ENCODE measurements at regions not wholly inside any gene's neighbourhood (a gene's known extent, or its start where the extent isn't known, plus 50 kb on each side); places are given as distances from the start of the nearest gene placed in this dataset.

DNA sequence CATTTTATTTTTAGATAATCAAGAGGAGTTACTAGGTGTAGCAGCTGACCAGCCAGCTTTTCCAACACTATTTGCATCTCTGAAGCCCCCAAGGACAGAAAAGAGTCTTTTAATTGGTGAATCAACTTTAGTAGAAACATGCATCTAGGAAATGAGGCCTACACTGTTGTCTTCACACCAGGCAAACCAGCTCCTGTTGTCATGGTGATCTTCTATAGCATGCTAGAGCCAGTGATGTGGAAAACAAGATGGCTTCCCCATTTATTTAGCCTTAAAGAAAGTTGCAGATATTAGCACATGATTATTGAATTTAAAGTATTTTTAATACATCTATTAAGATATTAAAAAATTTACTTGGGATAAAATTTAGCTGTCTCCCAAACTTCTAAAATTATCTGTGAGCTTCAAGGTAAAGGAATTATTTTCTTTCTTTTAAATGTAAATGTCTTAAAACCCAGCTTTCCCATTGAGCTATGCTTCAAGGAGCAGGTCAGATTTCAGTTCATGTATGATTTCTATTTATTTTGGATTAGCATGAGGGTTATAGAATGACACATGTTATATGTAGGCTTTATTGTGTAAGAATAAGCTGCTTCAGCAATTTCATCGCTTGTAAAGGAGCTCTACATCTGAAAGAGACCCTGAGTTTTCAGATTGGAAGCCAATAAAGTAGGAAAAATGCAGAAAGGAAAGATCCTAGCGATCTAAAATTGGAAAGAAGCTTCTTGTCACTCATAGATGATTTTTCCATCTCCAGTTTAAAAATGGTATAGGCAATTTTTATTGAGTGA lies 564.9 kb upstream of the CITED2 start:
- TF ChIP-seq, protein P1, sequence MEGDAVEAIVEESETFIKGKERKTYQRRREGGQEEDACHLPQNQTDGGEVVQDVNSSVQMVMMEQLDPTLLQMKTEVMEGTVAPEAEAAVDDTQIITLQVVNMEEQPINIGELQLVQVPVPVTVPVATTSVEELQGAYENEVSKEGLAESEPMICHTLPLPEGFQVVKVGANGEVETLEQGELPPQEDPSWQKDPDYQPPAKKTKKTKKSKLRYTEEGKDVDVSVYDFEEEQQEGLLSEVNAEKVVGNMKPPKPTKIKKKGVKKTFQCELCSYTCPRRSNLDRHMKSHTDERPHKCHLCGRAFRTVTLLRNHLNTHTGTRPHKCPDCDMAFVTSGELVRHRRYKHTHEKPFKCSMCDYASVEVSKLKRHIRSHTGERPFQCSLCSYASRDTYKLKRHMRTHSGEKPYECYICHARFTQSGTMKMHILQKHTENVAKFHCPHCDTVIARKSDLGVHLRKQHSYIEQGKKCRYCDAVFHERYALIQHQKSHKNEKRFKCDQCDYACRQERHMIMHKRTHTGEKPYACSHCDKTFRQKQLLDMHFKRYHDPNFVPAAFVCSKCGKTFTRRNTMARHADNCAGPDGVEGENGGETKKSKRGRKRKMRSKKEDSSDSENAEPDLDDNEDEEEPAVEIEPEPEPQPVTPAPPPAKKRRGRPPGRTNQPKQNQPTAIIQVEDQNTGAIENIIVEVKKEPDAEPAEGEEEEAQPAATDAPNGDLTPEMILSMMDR (IDR thresholded peaks at IDR 0.05), result no peak
- no peak for TF ChIP-seq EP300 (IDR thresholded peaks at IDR 0.05)
- Histone ChIP-seq H3K27ac (no peak overlapping the region), H3K4me3 (no peak overlapping the region), H3K4me1 (no peaks in the 10 kb centered on the region), H3K9me3 (no peaks in the 10 kb centered on the region), H3K36me3 (no peaks in the 10 kb centered on the region), H3K27me3 (no peaks in the 10 kb centered on the region)
- 83 to 89% methylated on average over 2 of the region's 2 CpGs for WGBS, 2 donors (ENCODE audit: low coverage in 1 of 2)
- ATAC-seq, result no peak

DNA sequence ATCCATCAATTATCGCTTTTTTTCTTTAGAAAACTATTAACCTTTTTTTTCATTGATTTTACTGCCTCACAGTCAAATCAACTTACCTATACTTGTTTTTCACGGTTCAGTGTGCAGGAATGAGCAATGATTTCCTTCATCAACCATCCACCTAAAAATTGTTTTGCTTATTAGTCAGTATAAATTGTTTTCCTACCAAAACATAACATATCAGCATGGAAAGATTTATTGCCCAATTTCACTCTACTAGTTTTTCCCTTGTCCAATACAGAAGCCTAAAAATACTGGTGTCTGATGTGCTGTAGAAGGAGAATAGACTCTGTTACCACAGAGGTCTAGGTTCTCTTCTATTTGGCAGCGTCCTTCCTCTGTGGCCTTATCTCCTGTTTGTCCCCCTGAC lies 558.2 kb upstream of the CITED2 start:
- no peak overlapping the region for H3K27ac ChIP-seq
- TF ChIP-seq, protein P1 (IDR thresholded peaks at IDR 0.05), result no peak
- no peak for TF ChIP-seq EP300 (IDR thresholded peaks at IDR 0.05)
- no peak for TF ChIP-seq POLR2A (IDR thresholded peaks at IDR 0.05)
- no peak for TF ChIP-seq POLR2AphosphoS5 (IDR thresholded peaks at IDR 0.05)
- no peaks in the 10 kb centered on the region for H3K36me3 ChIP-seq
- no peaks in the 10 kb centered on the region for H3K4me1 ChIP-seq
- H3K9me3 ChIP-seq, result no peaks in the 10 kb centered on the region
- H3K4me3 ChIP-seq, result no peak overlapping the region
- 81 to 92% methylated on average over 2 to 3 of the region's 3 CpGs for WGBS, 2 donors (ENCODE audit: low coverage in 1 of 2)
- no peak for ATAC-seq
- H3K27me3 ChIP-seq, result no peaks in the 10 kb centered on the region

GRCh38 chr6:139931747-139932146 lies 557.3 kb upstream of the CITED2 start:
- ATAC-seq, result no peak

GRCh38 chr6:139927742-139928305 lies 553.4 kb upstream of the CITED2 start:
- 67 to 71% methylated on average over 1 of the region's 1 CpG for WGBS, 2 donors (ENCODE audit: low coverage in 1 of 2)
- ATAC-seq, result no peak
- Histone ChIP-seq H3K4me1 (no peaks in the 10 kb centered on the region), H3K27ac (no peak overlapping the region), H3K36me3 (no peaks in the 10 kb centered on the region), H3K9me3 (no peaks in the 10 kb centered on the region), H3K27me3 (no peaks in the 10 kb centered on the region), H3K4me3 (no peak overlapping the region)
- TF ChIP-seq EP300 (IDR thresholded peaks at IDR 0.05) (no peak), POLR2A (IDR thresholded peaks at IDR 0.05) (no peak), POLR2AphosphoS5 (IDR thresholded peaks at IDR 0.05) (no peak)
- TF ChIP-seq, protein P1 (IDR thresholded peaks at IDR 0.05), result no peak

More at GRCh38 chr6:139931747-139932146, 557.3 kb upstream of the CITED2 start:
- no peak overlapping the region for H3K4me3 ChIP-seq
- H3K36me3 ChIP-seq, result no peaks in the 10 kb centered on the region
- H3K4me1 ChIP-seq, result no peaks in the 10 kb centered on the region
- 88 to 100% methylated on average over 1 to 2 of the region's 2 CpGs for WGBS, 2 donors (ENCODE audit: low coverage in 1 of 2)
- no peaks in the 10 kb centered on the region for H3K27me3 ChIP-seq
- H3K9me3 ChIP-seq, result no peaks in the 10 kb centered on the region
- no peak overlapping the region for H3K27ac ChIP-seq
- TF ChIP-seq POLR2AphosphoS5 (IDR thresholded peaks at IDR 0.05) (no peak), POLR2A (IDR thresholded peaks at IDR 0.05) (no peak), EP300 (IDR thresholded peaks at IDR 0.05) (no peak)
- TF ChIP-seq, protein P1 (IDR thresholded peaks at IDR 0.05), result no peak

- Histone ChIP-seq H3K27ac (no peak overlapping the region), H3K36me3 (no peaks in the 10 kb centered on the region), H3K27me3 (no peaks in the 10 kb centered on the region), H3K4me1 (no peaks in the 10 kb centered on the region), H3K9me3 (no peaks in the 10 kb centered on the region), H3K4me3 (no peak overlapping the region)
- no peak for TF ChIP-seq POLR2A (IDR thresholded peaks at IDR 0.05)
- TF ChIP-seq, protein P1 (IDR thresholded peaks at IDR 0.05), result no peak
- no peak for TF ChIP-seq EP300 (IDR thresholded peaks at IDR 0.05)
- TF ChIP-seq POLR2AphosphoS5 (IDR thresholded peaks at IDR 0.05), result no peak
- 78 to 100% methylated on average over 1 to 2 of the region's 2 CpGs for WGBS, 2 donors (ENCODE audit: low coverage in 1 of 2)
- ATAC-seq, result no peak
Observed at GRCh38 chr6:139927236-139927635, 552.8 kb upstream of the CITED2 start.
